HG02763 (cell line): ENCODE measurements at regions not wholly inside any gene's neighbourhood (a gene's known extent, or its start where the extent isn't known, plus 50 kb on each side); places are given as distances from the start of the nearest gene placed in this dataset.
A peak's percentile ranks its signal among the peaks of the same experiment; 100 is the strongest.

Experiments
- ATAC-seq: cut with Tn5 transposase; IDR thresholded peaks from one replicate; pipeline ENCODE4 v1.9.1; 2021; ENCODE audit warnings: mild to moderate bottlenecking, moderate library complexity; ENCODE audit not compliant: unreplicated experiment

- ATAC-seq = no peak
Observed at GRCh38 chr4:26067035-26067434, 153.0 kb downstream of the SMIM20 start.

GRCh38 chr4:26069218-26069617 is 155.2 kb downstream of the SMIM20 start:
- no peak for ATAC-seq

GRCh38 chr4:26071688-26072087 is 157.7 kb downstream of the SMIM20 start:
- no peak for ATAC-seq

- no peak for ATAC-seq
Observed at GRCh38 chr4:26073886-26074560, 160.0 kb downstream of the SMIM20 start.

GRCh38 chr4:26074712-26075430 is 160.9 kb downstream of the SMIM20 start:
- ATAC-seq = peak; percentile 81

- ATAC-seq = peak; percentile 4
Observed at GRCh38 chr4:26075583-26075982, 161.6 kb downstream of the SMIM20 start.

GRCh38 chr4:26076000-26076587 is 162.1 kb downstream of the SMIM20 start:
- ATAC-seq = peak; percentile 72

- ATAC-seq = no peak
Observed at GRCh38 chr4:26076896-26077295, 162.9 kb downstream of the SMIM20 start.

- ATAC-seq = no peak
Observed at GRCh38 chr4:26077756-26078155, 163.7 kb downstream of the SMIM20 start.

GRCh38 chr4:26080870-26081628 is 167.0 kb downstream of the SMIM20 start:
- no peak for ATAC-seq

- no peak for ATAC-seq
Observed at GRCh38 chr4:26081795-26082498, 167.9 kb downstream of the SMIM20 start.

GRCh38 chr4:26082565-26082964 is 168.5 kb downstream of the SMIM20 start:
- ATAC-seq = no peak

- peak; percentile 54 for ATAC-seq
Observed at GRCh38 chr4:26083987-26084386, 170.0 kb downstream of the SMIM20 start.

GRCh38 chr4:26084414-26084813 is 170.4 kb downstream of the SMIM20 start:
- ATAC-seq = no peak

- ATAC-seq = no peak
Observed at GRCh38 chr4:26085551-26085950, 171.5 kb downstream of the SMIM20 start.

- no peak for ATAC-seq
Observed at GRCh38 chr4:26086621-26087441, 172.8 kb downstream of the SMIM20 start.

GRCh38 chr4:26088433-26088928 is 174.5 kb downstream of the SMIM20 start:
- ATAC-seq = peak; percentile 71

- no peak for ATAC-seq
Observed at GRCh38 chr4:26093551-26093950, 179.5 kb downstream of the SMIM20 start.

- no peak for ATAC-seq
Observed at GRCh38 chr4:26094076-26094475, 180.1 kb downstream of the SMIM20 start.

- no peak for ATAC-seq
Observed at GRCh38 chr4:26094911-26095310, 180.9 kb downstream of the SMIM20 start.
